Naive thymus-derived CD4-positive, alpha-beta T cell (primary cell): ENCODE measurements at regions not wholly inside any gene's neighbourhood (a gene's known extent, or its start where the extent isn't known, plus 50 kb on each side); places are given as distances from the start of the nearest gene placed in this dataset.

Experiments used
- ATAC-seq: fragments of 150-1000 bp; cut with Tn5 transposase; 2 replicates; pipeline ENCODE4 v1.10.0; 2021; ENCODE audit warnings: mild to moderate bottlenecking, moderate library complexity
- CTCF ChIA-PET: fragments of 350-600 bp; sonication (Branson Sonifier 250); formaldehyde crosslinking; loops from one replicate; lab custom pipeline; 2021; ENCODE audit warnings: antibody characterized with exemption; lab: Charles Lee
- POLR2A ChIA-PET: fragments of 350-600 bp; sonication (Branson Sonifier 250); formaldehyde crosslinking; loops from one replicate; lab custom pipeline; 2021; ENCODE audit warnings: antibody characterized with exemption, inconsistent platforms; lab: Charles Lee
- DNase-seq, 9 donors: peaks; one replicate each; pipeline versions ENCODE4 v3.0.0 to v3.0.0-alpha.2; 2020 to 2022; ENCODE audit warnings: mixed read lengths in 1 of 9
- H3K27ac ChIP-seq: one replicate; pipeline ENCODE4 v1.7.0; 2013; ENCODE audit warnings: mild to moderate bottlenecking, low read depth, low read length, moderate library complexity
- H3K27me3 ChIP-seq, 2 donors: one replicate each; pipeline ENCODE4 v1.7.0; 2013; ENCODE audit warnings: low read length in 2 of 2, mild to moderate bottlenecking in 2 of 2, moderate library complexity in 2 of 2; ENCODE audit not compliant: control insufficient read depth in 2 of 2, insufficient read depth in 2 of 2
- H3K36me3 ChIP-seq, 3 experiments: 1 replicate in 2 of 3; 2 replicates in 1 of 3; pipeline ENCODE4 v1.7.0; 2013; ENCODE audit warnings: low read length in 3 of 3, mild to moderate bottlenecking in 3 of 3, moderate library complexity in 1 of 3; ENCODE audit not compliant: insufficient read depth in 3 of 3, control insufficient read depth in 2 of 3
- H3K4me1 ChIP-seq, 2 donors: one replicate each; pipeline ENCODE4 v1.7.0; 2013; ENCODE audit warnings: low read length in 2 of 2, mild to moderate bottlenecking in 2 of 2, moderate library complexity in 1 of 2; ENCODE audit not compliant: control insufficient read depth in 2 of 2, insufficient read depth in 2 of 2
- H3K4me3 ChIP-seq: 2 replicates; pipeline ENCODE4 v1.7.0; 2013; ENCODE audit warnings: mild to moderate bottlenecking, low read length
- H3K9me3 ChIP-seq, 3 experiments: 1 replicate in 2 of 3; 2 replicates in 1 of 3; pipeline ENCODE4 v1.7.0; 2013; ENCODE audit warnings: low read length in 3 of 3; ENCODE audit not compliant: control insufficient read depth in 2 of 3
- H3K27ac Mint-ChIP-seq, 9 donors: one replicate each; pipeline ENCODE4 v1.8.0; 2020 to 2022; ENCODE audit warnings: mixed read lengths in 9 of 9, mild to moderate bottlenecking in 8 of 9, moderate library complexity in 5 of 9, inconsistent platforms in 2 of 9
- H3K27me3 Mint-ChIP-seq, 5 donors: one replicate each; pipeline ENCODE4 v1.8.0; 2021 to 2022; ENCODE audit warnings: mixed read lengths in 5 of 5, mild to moderate bottlenecking in 1 of 5
- H3K36me3 Mint-ChIP-seq, 5 donors: one replicate each; pipeline ENCODE4 v1.8.0; 2020 to 2022; ENCODE audit warnings: mixed read lengths in 5 of 5, mild to moderate bottlenecking in 3 of 5, inconsistent platforms in 1 of 5
- H3K4me1 Mint-ChIP-seq, 7 donors: one replicate each; pipeline ENCODE4 v1.8.0; 2020 to 2022; ENCODE audit warnings: mixed read lengths in 7 of 7, mild to moderate bottlenecking in 3 of 7, inconsistent platforms in 1 of 7
- H3K4me3 Mint-ChIP-seq, 10 donors: one replicate each; pipeline ENCODE4 v1.8.0; 2020 to 2022; ENCODE audit warnings: mild to moderate bottlenecking in 10 of 10, mixed read lengths in 10 of 10, moderate library complexity in 6 of 10, inconsistent platforms in 2 of 10
- H3K9me3 Mint-ChIP-seq, 11 donors: one replicate each; pipeline ENCODE4 v1.8.0; 2020 to 2022; ENCODE audit warnings: mixed read lengths in 11 of 11, mild to moderate bottlenecking in 4 of 11, inconsistent platforms in 1 of 11, moderate library complexity in 1 of 11
- intact Hi-C, 2 donors: fragments of 100-400 bp; cut with micrococcal nuclease; formaldehyde crosslinking; loops; one replicate each; pipeline ENCODE4 v1.15.1; 2023

DNA sequence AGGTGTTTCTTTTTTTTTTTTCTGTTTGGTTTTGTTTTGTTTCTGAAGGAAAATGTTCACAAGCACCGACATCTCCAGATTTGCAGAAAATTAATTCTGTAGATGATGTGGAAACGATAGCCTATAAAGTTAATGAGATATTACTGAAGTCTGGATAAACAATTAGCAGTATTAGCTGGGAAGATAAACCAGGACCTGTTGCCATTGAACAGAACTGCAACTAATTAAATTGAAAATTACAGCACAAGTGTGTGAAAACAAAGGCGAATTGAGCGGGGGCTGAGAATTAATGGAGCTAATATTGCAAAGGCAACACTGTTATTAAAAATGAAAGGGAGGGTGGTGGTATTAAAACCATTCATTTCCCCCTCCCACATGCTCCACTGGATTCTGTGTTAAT, 107.5 kb upstream of the AJAP1 start:
- H3K9me3 ChIP-seq: peaks cover 0 to 9% (median 0%) of the 10 kb centered on the region in 3 experiments
- no peaks in the 10 kb centered on the region for H3K4me1 ChIP-seq
- ChIA-PET CTCF (no interaction called here), POLR2A (no interaction called here)
- H3K4me3 Mint-ChIP-seq: no peak overlapping the region
- peaks cover 0 to 21% (median 12%) of the 10 kb centered on the region in 5 donors for H3K27me3 Mint-ChIP-seq
- no peak overlapping the region for H3K4me3 ChIP-seq
- H3K36me3 ChIP-seq: no peaks in the 10 kb centered on the region
- H3K36me3 Mint-ChIP-seq: peaks cover 0 to 8% (median 0%) of the 10 kb centered on the region in 5 donors
- DNase-seq (no peak), ATAC-seq (no peak)
- peaks cover 0 to 6% (median 0%) of the 10 kb centered on the region in 7 donors for H3K4me1 Mint-ChIP-seq
- intact Hi-C loops: no loop called here
- no peak overlapping the region for H3K27ac ChIP-seq
- no peak overlapping the region for H3K27ac Mint-ChIP-seq
- H3K9me3 Mint-ChIP-seq: peaks cover 0 to 28% (median 9%) of the 10 kb centered on the region in 11 donors
- H3K27me3 ChIP-seq: no peaks in the 10 kb centered on the region

- no peak overlapping the region for H3K27ac ChIP-seq
Measured at GRCh38 chr1:4549930-4550329, 104.5 kb upstream of the AJAP1 start.

GRCh38 chr1:4550941-4551340, 103.5 kb upstream of the AJAP1 start:
- Histone ChIP-seq H3K4me3 (no peak overlapping the region), H3K27ac (no peak overlapping the region), H3K9me3 (no peaks in the 10 kb centered on the region), H3K27me3 (no peaks in the 10 kb centered on the region), H3K4me1 (no peaks in the 10 kb centered on the region), H3K36me3 (no peaks in the 10 kb centered on the region)
- Mint-ChIP-seq H3K27ac (no peak overlapping the region), H3K9me3 (peaks cover 0 to 8% (median 2%) of the 10 kb centered on the region in 11 donors), H3K4me3 (no peak overlapping the region), H3K36me3 (no peaks in the 10 kb centered on the region), H3K27me3 (peaks cover 0 to 39% (median 22%) of the 10 kb centered on the region in 5 donors), H3K4me1 (no peaks in the 10 kb centered on the region)
- intact Hi-C loops: no loop called here
- ChIA-PET POLR2A (no interaction called here), CTCF (no interaction called here)
- DNase-seq (no peak), ATAC-seq (no peak)

More at GRCh38 chr1:4549930-4550329, 104.5 kb upstream of the AJAP1 start:
- Mint-ChIP-seq H3K27ac (no peak overlapping the region), H3K4me3 (no peak overlapping the region), H3K27me3 (peaks cover 0 to 33% (median 18%) of the 10 kb centered on the region in 5 donors), H3K9me3 (peaks cover 0 to 8% (median 2%) of the 10 kb centered on the region in 11 donors), H3K4me1 (peaks cover 0 to under 1% (median 0%) of the 10 kb centered on the region in 7 donors), H3K36me3 (no peaks in the 10 kb centered on the region)
- no peaks in the 10 kb centered on the region for H3K9me3 ChIP-seq
- no peaks in the 10 kb centered on the region for H3K36me3 ChIP-seq
- no peak for DNase-seq
- ChIA-PET POLR2A (no interaction called here), CTCF (no interaction called here)
- intact Hi-C loops: no loop called here
- ATAC-seq: no peak
- no peaks in the 10 kb centered on the region for H3K4me1 ChIP-seq
- no peaks in the 10 kb centered on the region for H3K27me3 ChIP-seq
- no peak overlapping the region for H3K4me3 ChIP-seq

- Mint-ChIP-seq H3K9me3 (peaks cover 0 to 8% (median 1%) of the 10 kb centered on the region in 11 donors), H3K4me3 (no peak overlapping the region), H3K4me1 (no peaks in the 10 kb centered on the region), H3K27me3 (peaks cover 0 to 39% (median 18%) of the 10 kb centered on the region in 5 donors), H3K36me3 (no peaks in the 10 kb centered on the region), H3K27ac (no peak overlapping the region)
- no peaks in the 10 kb centered on the region for H3K27me3 ChIP-seq
- H3K9me3 ChIP-seq: no peaks in the 10 kb centered on the region
- intact Hi-C loops: no loop called here
- ATAC-seq: no peak
- POLR2A ChIA-PET: no interaction called here
- no peak for DNase-seq
- H3K27ac ChIP-seq: no peak overlapping the region
- no peaks in the 10 kb centered on the region for H3K36me3 ChIP-seq
- H3K4me3 ChIP-seq: no peak overlapping the region
- CTCF ChIA-PET: no interaction called here
- no peaks in the 10 kb centered on the region for H3K4me1 ChIP-seq
Measured at GRCh38 chr1:4551706-4552105, 102.7 kb upstream of the AJAP1 start.

DNA sequence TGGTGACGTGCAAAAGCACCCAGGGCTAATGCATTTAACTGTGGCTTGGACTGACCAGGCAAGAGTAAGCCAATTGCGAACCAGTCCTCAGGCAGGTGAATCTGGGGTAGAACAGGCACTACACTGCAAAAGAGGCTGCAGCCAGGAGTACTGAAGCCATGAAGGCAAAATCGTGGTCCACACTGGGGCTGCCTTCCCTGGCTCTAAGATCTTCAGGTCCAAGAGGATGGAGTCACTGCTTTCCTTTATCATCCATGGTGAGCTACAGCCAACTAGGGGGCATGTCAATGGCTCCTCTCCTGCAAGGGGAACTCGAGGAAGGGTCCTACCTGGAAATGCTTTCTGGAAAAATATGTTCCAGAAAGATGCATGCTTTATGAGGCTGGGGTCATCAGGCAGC, 100.6 kb upstream of the AJAP1 start:
- Histone ChIP-seq H3K27me3 (no peaks in the 10 kb centered on the region), H3K36me3 (no peaks in the 10 kb centered on the region), H3K9me3 (no peaks in the 10 kb centered on the region), H3K4me1 (no peaks in the 10 kb centered on the region), H3K27ac (no peak overlapping the region), H3K4me3 (no peak overlapping the region)
- ChIA-PET CTCF (no interaction called here), POLR2A (no interaction called here)
- Mint-ChIP-seq H3K27ac (no peak overlapping the region), H3K4me3 (no peak overlapping the region), H3K9me3 (peaks cover 0 to 8% (median 1%) of the 10 kb centered on the region in 11 donors), H3K4me1 (no peaks in the 10 kb centered on the region), H3K36me3 (no peaks in the 10 kb centered on the region), H3K27me3 (peaks cover 0 to 41% (median 19%) of the 10 kb centered on the region in 5 donors)
- ATAC-seq (no peak), DNase-seq (no peak)
- intact Hi-C loops: no loop called here

DNA sequence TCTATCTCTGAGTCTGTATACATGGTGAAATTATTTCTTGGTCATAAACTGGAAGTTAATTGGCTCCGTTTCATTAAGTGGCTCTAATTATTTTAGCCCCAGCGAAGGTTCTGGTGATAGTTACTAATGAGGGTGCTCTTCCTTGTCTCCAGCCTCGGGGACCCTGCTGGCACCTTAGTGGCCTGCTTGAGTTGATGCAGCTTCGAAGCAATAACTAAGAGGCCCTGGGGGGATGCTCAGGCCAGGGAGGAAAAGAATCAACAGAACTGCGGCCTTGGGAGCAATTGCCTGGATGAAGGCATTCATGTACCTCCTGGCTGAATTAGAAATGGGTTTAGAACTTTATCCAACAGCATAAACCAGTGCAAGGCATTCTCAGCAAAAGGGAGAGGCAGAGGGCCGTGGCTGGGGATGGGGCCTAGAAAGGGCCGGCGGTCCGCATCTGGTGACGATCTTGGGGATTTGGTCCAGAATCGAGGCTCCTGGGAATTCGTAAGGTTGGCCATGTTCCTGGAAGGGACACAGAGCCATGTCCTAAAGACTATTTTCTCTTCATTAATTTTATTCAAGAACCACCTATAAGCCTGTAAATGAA, 100.0 kb upstream of the AJAP1 start:
- H3K9me3 ChIP-seq: no peaks in the 10 kb centered on the region
- peaks cover 0 to 8% (median 2%) of the 10 kb centered on the region in 11 donors for H3K9me3 Mint-ChIP-seq
- intact Hi-C loops: no loop called here
- no peaks in the 10 kb centered on the region for H3K4me1 Mint-ChIP-seq
- H3K27me3 Mint-ChIP-seq: peaks cover 0 to 44% (median 22%) of the 10 kb centered on the region in 5 donors
- ChIA-PET POLR2A (no interaction called here), CTCF (no interaction called here)
- H3K36me3 Mint-ChIP-seq: no peaks in the 10 kb centered on the region
- H3K4me1 ChIP-seq: no peaks in the 10 kb centered on the region
- no peaks in the 10 kb centered on the region for H3K36me3 ChIP-seq
- H3K27me3 ChIP-seq: no peaks in the 10 kb centered on the region
- H3K27ac Mint-ChIP-seq: no peak overlapping the region
- DNase-seq (no peak), ATAC-seq (no peak)
- no peak overlapping the region for H3K27ac ChIP-seq
- no peak overlapping the region for H3K4me3 Mint-ChIP-seq
- no peak overlapping the region for H3K4me3 ChIP-seq

DNA sequence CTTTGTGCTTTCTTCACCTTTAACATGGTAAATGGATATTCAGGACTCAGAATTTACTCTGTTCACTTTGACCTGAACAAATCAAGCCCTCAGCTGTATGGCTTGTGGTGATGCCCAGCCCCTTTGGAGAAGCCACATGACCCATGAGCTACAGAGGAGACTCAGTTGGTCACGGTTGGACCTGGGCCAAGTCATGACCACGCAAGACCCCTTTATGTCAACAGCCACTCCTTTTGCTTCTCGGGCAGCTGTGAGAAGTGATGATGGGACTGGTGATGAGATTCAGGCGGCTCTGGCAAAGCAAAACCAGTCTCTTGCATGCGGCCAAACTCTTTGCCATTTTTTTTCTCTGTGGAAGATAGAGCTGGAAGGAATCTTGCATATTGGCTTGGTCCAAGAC, 96.5 kb upstream of the AJAP1 start:
- DNase-seq (no peak), ATAC-seq (no peak)
- intact Hi-C loops: no loop called here
- no peak overlapping the region for H3K4me3 ChIP-seq
- Mint-ChIP-seq H3K27ac (no peak overlapping the region), H3K36me3 (no peaks in the 10 kb centered on the region), H3K27me3 (peaks cover 0 to 48% (median 26%) of the 10 kb centered on the region in 5 donors), H3K4me3 (no peak overlapping the region), H3K9me3 (peaks cover 0 to 6% (median 0%) of the 10 kb centered on the region in 11 donors), H3K4me1 (no peaks in the 10 kb centered on the region)
- no peaks in the 10 kb centered on the region for H3K4me1 ChIP-seq
- ChIA-PET POLR2A (no interaction called here), CTCF (no interaction called here)
- H3K27ac ChIP-seq: no peak overlapping the region
- no peaks in the 10 kb centered on the region for H3K27me3 ChIP-seq
- no peaks in the 10 kb centered on the region for H3K9me3 ChIP-seq
- H3K36me3 ChIP-seq: no peaks in the 10 kb centered on the region
